H9 (cell line): ENCODE measurements at regions not wholly inside any gene's neighbourhood (a gene's known extent, or its start where the extent isn't known, plus 50 kb on each side); places are given as distances from the start of the nearest gene placed in this dataset.

Experiments
- DNase-seq: peaks from one replicate; pipeline ENCODE4 v3.0.0-alpha.2; 2017
- H2AFZ ChIP-seq: one replicate; pipeline ENCODE4 v1.6.1; 2013; ENCODE audit warnings: mild to moderate bottlenecking, low read length, control low read depth, moderate library complexity
- H2AK5ac ChIP-seq: 2 replicates; pipeline ENCODE4 v1.6.1; 2013; ENCODE audit warnings: low read length, control low read depth, mixed read lengths; ENCODE audit not compliant: insufficient read length
- H2BK120ac ChIP-seq: one replicate; pipeline ENCODE4 v1.6.1; 2013; ENCODE audit warnings: low read depth, mild to moderate bottlenecking, low read length, control low read depth, inconsistent platforms; ENCODE audit not compliant: poor library complexity, severe bottlenecking
- H2BK12ac ChIP-seq: 2 replicates; pipeline ENCODE4 v1.6.1; 2013; ENCODE audit warnings: low read length, control low read depth, mixed read lengths, low read depth; ENCODE audit not compliant: insufficient read length
- H2BK15ac ChIP-seq: 2 replicates; pipeline ENCODE4 v1.6.1; 2013; ENCODE audit warnings: low read depth, low read length, control low read depth
- H2BK20ac ChIP-seq: one replicate; pipeline ENCODE4 v1.6.1; 2013; ENCODE audit warnings: low read depth, mild to moderate bottlenecking, low read length, control low read depth, inconsistent platforms; ENCODE audit not compliant: poor library complexity, severe bottlenecking
- H2BK5ac ChIP-seq: 2 replicates; pipeline ENCODE4 v1.6.1; 2013; ENCODE audit warnings: low read length, control low read depth, mixed read lengths; ENCODE audit not compliant: insufficient read length
- H3K14ac ChIP-seq: 2 replicates; pipeline ENCODE4 v1.6.1; 2013; ENCODE audit warnings: low read length, control low read depth; ENCODE audit not compliant: insufficient read depth
- H3K18ac ChIP-seq: 2 replicates; pipeline ENCODE4 v1.6.1; 2013; ENCODE audit warnings: low read depth, mild to moderate bottlenecking, mixed read lengths, low read length, control low read depth; ENCODE audit not compliant: insufficient read length
- H3K23ac ChIP-seq: 2 replicates; pipeline ENCODE4 v1.6.1; 2013; ENCODE audit warnings: low read length, control low read depth, mixed read lengths, low read depth; ENCODE audit not compliant: insufficient read length
- H3K23me2 ChIP-seq: 2 replicates; pipeline ENCODE4 v1.6.1; 2013; ENCODE audit warnings: low read depth, mild to moderate bottlenecking, mixed read lengths, low read length, control low read depth; ENCODE audit not compliant: insufficient read length, poor library complexity, severe bottlenecking
- H3K27ac ChIP-seq: 2 replicates; pipeline ENCODE4 v1.5.1; 2013; ENCODE audit warnings: low read length, control low read depth, mixed read lengths, low read depth; ENCODE audit not compliant: insufficient read length
- H3K27me3 ChIP-seq: 2 replicates; pipeline ENCODE4 v1.6.1; 2013; ENCODE audit warnings: low read length, control low read depth, inconsistent platforms; ENCODE audit not compliant: insufficient read depth
- H3K4ac ChIP-seq: 2 replicates; pipeline ENCODE4 v1.6.1; 2013; ENCODE audit warnings: low read depth, mild to moderate bottlenecking, control low read depth, inconsistent platforms, low read length, moderate library complexity
- H3K4me1 ChIP-seq: 2 replicates; pipeline ENCODE4 v1.6.1; 2013; ENCODE audit warnings: low read length, control low read depth, inconsistent platforms; ENCODE audit not compliant: insufficient read depth
- H3K4me2 ChIP-seq: 2 replicates; pipeline ENCODE4 v1.6.1; 2013; ENCODE audit warnings: low read length, control low read depth, mixed read lengths; ENCODE audit not compliant: insufficient read length, insufficient read depth
- H3K56ac ChIP-seq: 2 replicates; pipeline ENCODE4 v1.6.1; 2013; ENCODE audit warnings: low read depth, mild to moderate bottlenecking, mixed read lengths, low read length, control low read depth; ENCODE audit not compliant: insufficient read length
- H3K79me1 ChIP-seq: 2 replicates; pipeline ENCODE4 v1.6.1; 2013; ENCODE audit warnings: low read depth, mild to moderate bottlenecking, moderate library complexity, low read length, control low read depth, inconsistent platforms; ENCODE audit not compliant: insufficient read depth, poor library complexity, severe bottlenecking
- H3K79me2 ChIP-seq: 2 replicates; pipeline ENCODE4 v1.6.1; 2013; ENCODE audit warnings: low read length, control low read depth, inconsistent platforms; ENCODE audit not compliant: insufficient read depth
- H3K9ac ChIP-seq: 2 replicates; pipeline ENCODE4 v1.6.1; 2013; ENCODE audit warnings: low read length, control low read depth, mixed read lengths; ENCODE audit not compliant: insufficient read length; ENCODE audit errors: extremely low read depth
- H3K9me3 ChIP-seq: one replicate; pipeline ENCODE4 v1.6.1; 2013; ENCODE audit warnings: low read depth, low read length, inconsistent platforms; ENCODE audit not compliant: control insufficient read depth
- H3T11ph ChIP-seq: one replicate; pipeline ENCODE4 v1.6.1; 2013; ENCODE audit warnings: mild to moderate bottlenecking, low read length, control low read depth, inconsistent platforms
- H4K20me1 ChIP-seq: one replicate; pipeline ENCODE4 v1.6.1; 2013; ENCODE audit not compliant: control insufficient read depth, insufficient read length, insufficient read depth
- H4K5ac ChIP-seq: 2 replicates; pipeline ENCODE4 v1.6.1; 2013; ENCODE audit warnings: low read depth, mild to moderate bottlenecking, mixed read lengths, low read length, control low read depth; ENCODE audit not compliant: insufficient read length
- H4K8ac ChIP-seq: replicated peaks from 2 replicates; pipeline ENCODE4 v1.6.1; 2013; ENCODE audit warnings: low read length, control low read depth, mixed read lengths, low read depth; ENCODE audit not compliant: insufficient read length
- H4K91ac ChIP-seq: 2 replicates; pipeline ENCODE4 v1.6.1; 2013; ENCODE audit warnings: low read depth, mild to moderate bottlenecking, moderate library complexity, mixed read lengths, low read length, control low read depth; ENCODE audit not compliant: insufficient read length
- H3K27ac Mint-ChIP-seq, 3 experiments: 2 replicates in 2 of 3; 3 replicates in 1 of 3; pipeline ENCODE4 v1.8.0; 2020 to 2021; ENCODE audit warnings: mixed read lengths in 3 of 3, mild to moderate bottlenecking in 1 of 3, moderate library complexity in 1 of 3
- H3K27me3 Mint-ChIP-seq: 2 replicates; pipeline ENCODE4 v1.8.0; 2021; ENCODE audit warnings: low read depth, mild to moderate bottlenecking, moderate library complexity, mixed read lengths
- H3K36me3 Mint-ChIP-seq, 3 experiments: 2 replicates in 2 of 3; 3 replicates in 1 of 3; pipeline ENCODE4 v1.8.0; 2020 to 2021; ENCODE audit warnings: low read depth in 3 of 3, mixed read lengths in 3 of 3; ENCODE audit not compliant: insufficient read depth in 1 of 3
- H3K4me1 Mint-ChIP-seq, 2 experiments: 2 replicates each; pipeline ENCODE4 v1.8.0; 2020; ENCODE audit warnings: mixed read lengths in 2 of 2
- H3K4me3 Mint-ChIP-seq, 2 experiments: 2 replicates in 1 of 2; 3 replicates in 1 of 2; pipeline ENCODE4 v1.8.0; 2020 to 2021; ENCODE audit warnings: mild to moderate bottlenecking in 2 of 2, mixed read lengths in 2 of 2, moderate library complexity in 1 of 2
- H3K9me3 Mint-ChIP-seq, 2 experiments: 2 replicates in 1 of 2; 3 replicates in 1 of 2; pipeline ENCODE4 v1.8.0; 2020; ENCODE audit warnings: mild to moderate bottlenecking in 2 of 2, mixed read lengths in 2 of 2, moderate library complexity in 1 of 2
- TF ChIP-seq, protein P1 (sequence below): fragments of 200-600 bp; sonication (generic); conservative IDR thresholded peaks from 3 replicates; pipeline ENCODE4 v1.8.0; 2021; ENCODE audit warnings: antibody characterized with exemption, mild to moderate bottlenecking

DNA sequence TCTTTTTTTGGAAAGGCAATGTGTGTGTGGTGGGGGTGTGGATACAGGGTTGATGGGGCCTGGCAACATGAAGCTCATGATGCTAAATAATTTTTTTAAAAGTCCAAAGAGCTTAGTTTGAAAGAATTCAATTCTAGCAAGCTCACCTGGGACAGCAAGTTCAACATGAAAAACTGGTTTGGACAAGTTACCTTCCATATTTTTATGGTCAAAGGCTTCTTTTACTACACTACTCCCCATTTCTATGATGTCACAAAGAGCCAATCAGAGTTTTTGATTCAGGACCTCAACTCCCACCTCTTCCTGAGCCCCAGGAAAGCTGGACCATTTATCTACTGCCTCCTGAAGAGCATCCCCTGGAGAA, 66.1 kb upstream of the CTNNBL1 start:
- TF ChIP-seq, protein P1, sequence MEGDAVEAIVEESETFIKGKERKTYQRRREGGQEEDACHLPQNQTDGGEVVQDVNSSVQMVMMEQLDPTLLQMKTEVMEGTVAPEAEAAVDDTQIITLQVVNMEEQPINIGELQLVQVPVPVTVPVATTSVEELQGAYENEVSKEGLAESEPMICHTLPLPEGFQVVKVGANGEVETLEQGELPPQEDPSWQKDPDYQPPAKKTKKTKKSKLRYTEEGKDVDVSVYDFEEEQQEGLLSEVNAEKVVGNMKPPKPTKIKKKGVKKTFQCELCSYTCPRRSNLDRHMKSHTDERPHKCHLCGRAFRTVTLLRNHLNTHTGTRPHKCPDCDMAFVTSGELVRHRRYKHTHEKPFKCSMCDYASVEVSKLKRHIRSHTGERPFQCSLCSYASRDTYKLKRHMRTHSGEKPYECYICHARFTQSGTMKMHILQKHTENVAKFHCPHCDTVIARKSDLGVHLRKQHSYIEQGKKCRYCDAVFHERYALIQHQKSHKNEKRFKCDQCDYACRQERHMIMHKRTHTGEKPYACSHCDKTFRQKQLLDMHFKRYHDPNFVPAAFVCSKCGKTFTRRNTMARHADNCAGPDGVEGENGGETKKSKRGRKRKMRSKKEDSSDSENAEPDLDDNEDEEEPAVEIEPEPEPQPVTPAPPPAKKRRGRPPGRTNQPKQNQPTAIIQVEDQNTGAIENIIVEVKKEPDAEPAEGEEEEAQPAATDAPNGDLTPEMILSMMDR, result no peak
- Histone ChIP-seq H3K27ac (no peak overlapping the region), H3T11ph (no peak overlapping the region), H3K4me1 (no peaks in the 10 kb centered on the region; the same call in 1 of the 2 replicates), H3K4ac (no peak overlapping the region), H2BK120ac (no peak overlapping the region), H2BK20ac (no peak overlapping the region), H3K79me2 (no peaks in the 10 kb centered on the region), H3K18ac (no peak overlapping the region), H2AK5ac (no peak overlapping the region), H4K5ac (no peak overlapping the region), H2BK15ac (no peak overlapping the region), H2BK12ac (no peak overlapping the region), H3K56ac (no peak overlapping the region), H4K20me1 (no peaks in the 10 kb centered on the region), H4K8ac (no peak overlapping the region), H2AFZ (no peak overlapping the region), H3K4me2 (no peak overlapping the region), H3K9ac (no peak overlapping the region), H3K9me3 (no peaks in the 10 kb centered on the region), H3K27me3 (no peaks in the 10 kb centered on the region), H2BK5ac (no peak overlapping the region), H3K23me2 (no peaks in the 10 kb centered on the region), H3K14ac (no peak overlapping the region), H4K91ac (no peak overlapping the region), H3K79me1 (no peaks in the 10 kb centered on the region), H3K23ac (no peak overlapping the region)
- no peak overlapping the region for H3K4me3 Mint-ChIP-seq
- peaks cover 55% of the 10 kb centered on the region for H3K27me3 Mint-ChIP-seq
- no peak for DNase-seq
- H3K36me3 Mint-ChIP-seq, result no peaks in the 10 kb centered on the region
- no peaks in the 10 kb centered on the region for H3K9me3 Mint-ChIP-seq
- H3K4me1 Mint-ChIP-seq, result 0 out of 4 replicates have a peak, but pooled peaks cover 2 to 3% of the 10 kb centered on the region in 2 experiments
- H3K27ac Mint-ChIP-seq, result no peak overlapping the region
